H1 (cell line): ENCODE measurements at regions not wholly inside any gene's neighbourhood (a gene's known extent, or its start where the extent isn't known, plus 50 kb on each side); places are given as distances from the start of the nearest gene placed in this dataset.

Experiments
- BRCA1 ChIP-seq: IDR thresholded peaks from 2 replicates; pipeline ENCODE4 v1.6.1; 2012; ENCODE audit warnings: low read depth, low read length, improper control_type of control experiment
- CTCF ChIP-seq, 3 experiments: IDR thresholded peaks; 1 replicate in 2 of 3; 2 replicates in 1 of 3; pipeline versions ENCODE4 v1.5.1 to v1.6.1; 2011; ENCODE audit warnings: low read length in 3 of 3, mild to moderate bottlenecking in 3 of 3, inconsistent platforms in 2 of 3, low read depth in 1 of 3, moderate library complexity in 1 of 3; ENCODE audit not compliant: insufficient read depth in 1 of 3; ENCODE audit errors: control extremely low read depth in 1 of 3
- EGR1 ChIP-seq: IDR thresholded peaks from 2 replicates; pipeline ENCODE4 v1.6.1; 2011; ENCODE audit warnings: low read depth, low read length, borderline replicate concordance
- EP300 ChIP-seq, 2 experiments: IDR thresholded peaks; 1 replicate in 1 of 2; 2 replicates in 1 of 2; pipeline ENCODE4 v1.6.1; 2011 to 2012; ENCODE audit warnings: low read depth in 2 of 2, low read length in 2 of 2, mild to moderate bottlenecking in 2 of 2, borderline replicate concordance in 1 of 2, inconsistent platforms in 1 of 2, moderate library complexity in 1 of 2
- GABPA ChIP-seq: IDR thresholded peaks from 2 replicates; pipeline ENCODE4 v1.6.1; 2011; ENCODE audit warnings: mild to moderate bottlenecking, low read length, moderate library complexity, borderline replicate concordance; ENCODE audit not compliant: insufficient read depth
- MAFK ChIP-seq: IDR thresholded peaks from 2 replicates; pipeline ENCODE4 v1.6.1; 2012; ENCODE audit warnings: low read depth, mild to moderate bottlenecking, improper control_type of control experiment, low read length
- POLR2A ChIP-seq, 2 experiments: IDR thresholded peaks; 1 replicate in 1 of 2; 2 replicates in 1 of 2; pipeline ENCODE4 v1.6.1; 2011; ENCODE audit warnings: low read depth in 2 of 2, low read length in 2 of 2, mild to moderate bottlenecking in 2 of 2; ENCODE audit errors: control extremely low read depth in 1 of 2

- TF ChIP-seq CTCF (IDR thresholded peaks at IDR 0.05; ENCODE audit: control extremely low read depth in 1 of 3, insufficient read depth in 1 of 3, low read depth in 1 of 3, low read length in 3 of 3): no peak
- TF ChIP-seq EP300 (IDR thresholded peaks at IDR 0.05; ENCODE audit: borderline replicate concordance in 1 of 2, low read depth in 2 of 2, low read length in 2 of 2): no peak
- no peak for TF ChIP-seq BRCA1
- TF ChIP-seq GABPA: no peak
- no peak for TF ChIP-seq POLR2A (IDR thresholded peaks at IDR 0.05; ENCODE audit: control extremely low read depth in 1 of 2, low read depth in 2 of 2, low read length in 2 of 2)
- no peak for TF ChIP-seq EGR1
- TF ChIP-seq MAFK: no peak
Measured at GRCh38 chr7:21089653-21090052, 303.0 kb upstream of the SP8 start.
